Calu3 (cell line): ENCODE measurements at regions not wholly inside any gene's neighbourhood (a gene's known extent, or its start where the extent isn't known, plus 50 kb on each side); places are given as distances from the start of the nearest gene placed in this dataset.

Experiments
- BruUV-seq: library from RNA; stranded (reverse); fragments of 400-500 nt; replicated peaks from 2 replicates; lab custom pipeline; 2021; lab: Mats Ljungman, UMichigan
- CTCF ChIA-PET: fragments of 300-600 bp; sonication (Branson Sonifier 250); formaldehyde crosslinking; loops from one replicate; lab custom pipeline; 2022; ENCODE audit warnings: antibody characterized with exemption; lab: Charles Lee
- DNase-seq: peaks from one replicate; pipeline ENCODE4 v3.0.0; 2022
- H3K27ac Mint-ChIP-seq: one replicate; pipeline ENCODE4 v1.8.0; 2022; ENCODE audit warnings: mixed read lengths; ENCODE audit not compliant: unreplicated experiment
- H3K27me3 Mint-ChIP-seq: one replicate; pipeline ENCODE4 v1.8.0; 2022; ENCODE audit warnings: mixed read lengths; ENCODE audit not compliant: unreplicated experiment
- H3K36me3 Mint-ChIP-seq: one replicate; pipeline ENCODE4 v1.8.0; 2022; ENCODE audit warnings: mild to moderate bottlenecking, moderate library complexity, mixed read lengths; ENCODE audit not compliant: insufficient read depth, unreplicated experiment
- H3K4me1 Mint-ChIP-seq: one replicate; pipeline ENCODE4 v1.8.0; 2022; ENCODE audit warnings: mild to moderate bottlenecking, low read depth, mixed read lengths; ENCODE audit not compliant: unreplicated experiment
- H3K4me3 Mint-ChIP-seq: one replicate; pipeline ENCODE4 v1.8.0; 2022; ENCODE audit warnings: mild to moderate bottlenecking, low read depth, moderate library complexity, mixed read lengths; ENCODE audit not compliant: unreplicated experiment
- H3K9me3 Mint-ChIP-seq: one replicate; pipeline ENCODE4 v1.8.0; 2022; ENCODE audit warnings: low read depth, mixed read lengths; ENCODE audit not compliant: unreplicated experiment
- CTCF ChIP-seq: fragments of 200-600 bp; IDR thresholded peaks from one replicate; pipeline ENCODE4 v1.8.0; 2022; ENCODE audit warnings: antibody characterized with exemption; ENCODE audit not compliant: unreplicated experiment
- intact Hi-C: fragments of 100-400 bp; cut with micrococcal nuclease; formaldehyde crosslinking; loops from one replicate; pipeline ENCODE4 v1.10.0; 2022; ENCODE audit not compliant: unreplicated experiment

GRCh38 chr6:167577891-167578361, 248.8 kb upstream of the AFDN start:
- H3K36me3 Mint-ChIP-seq = peaks cover 5% of the 10 kb centered on the region
- intact Hi-C loops = no loop called here
- no peaks in the 10 kb centered on the region for H3K4me1 Mint-ChIP-seq
- DNase-seq = no peak
- CTCF ChIA-PET = no interaction called here
- H3K9me3 Mint-ChIP-seq = no peaks in the 10 kb centered on the region
- peaks cover 8% of the 10 kb centered on the region for H3K27me3 Mint-ChIP-seq
- no peak overlapping the region for H3K4me3 Mint-ChIP-seq
- no TSS peak for BruUV-seq
- H3K27ac Mint-ChIP-seq = no peak overlapping the region
- TF ChIP-seq CTCF = no peak

- H3K4me3 Mint-ChIP-seq = no peak overlapping the region
- H3K36me3 Mint-ChIP-seq = peaks cover 5% of the 10 kb centered on the region
- no peak overlapping the region for H3K27ac Mint-ChIP-seq
- H3K9me3 Mint-ChIP-seq = no peaks in the 10 kb centered on the region
- BruUV-seq = no TSS peak
- no peak for DNase-seq
- peaks cover 8% of the 10 kb centered on the region for H3K27me3 Mint-ChIP-seq
- CTCF ChIA-PET = no interaction called here
- no peaks in the 10 kb centered on the region for H3K4me1 Mint-ChIP-seq
- intact Hi-C loops = no loop called here
- TF ChIP-seq CTCF = no peak
Measured at GRCh38 chr6:167578371-167578901, 248.3 kb upstream of the AFDN start.

- Mint-ChIP-seq H3K36me3 (peaks cover 5% of the 10 kb centered on the region), H3K4me1 (no peaks in the 10 kb centered on the region), H3K4me3 (no peak overlapping the region), H3K27me3 (peaks cover 8% of the 10 kb centered on the region), H3K27ac (no peak overlapping the region), H3K9me3 (no peaks in the 10 kb centered on the region)
- intact Hi-C loops = no loop called here
- CTCF ChIA-PET = no interaction called here
- no TSS peak for BruUV-seq
- no peak for DNase-seq
- no peak for TF ChIP-seq CTCF
Measured at GRCh38 chr6:167579806-167580618, 246.7 kb upstream of the AFDN start.

- Mint-ChIP-seq H3K4me1 (no peaks in the 10 kb centered on the region), H3K4me3 (no peak overlapping the region), H3K9me3 (peaks cover 3% of the 10 kb centered on the region), H3K27ac (no peak overlapping the region), H3K27me3 (peaks cover 8% of the 10 kb centered on the region), H3K36me3 (peaks cover 5% of the 10 kb centered on the region)
- no peak for DNase-seq
- BruUV-seq = no TSS peak
- no peak for TF ChIP-seq CTCF
- intact Hi-C loops = no loop called here
- CTCF ChIA-PET = no interaction called here
Measured at GRCh38 chr6:167580619-167580911, 246.1 kb upstream of the AFDN start.
